ENCODE measurements at regions not wholly inside any gene's neighbourhood (a gene's known extent, or its start where the extent isn't known, plus 50 kb on each side); places are given as distances from the start of the nearest gene placed in this dataset.

DNA sequence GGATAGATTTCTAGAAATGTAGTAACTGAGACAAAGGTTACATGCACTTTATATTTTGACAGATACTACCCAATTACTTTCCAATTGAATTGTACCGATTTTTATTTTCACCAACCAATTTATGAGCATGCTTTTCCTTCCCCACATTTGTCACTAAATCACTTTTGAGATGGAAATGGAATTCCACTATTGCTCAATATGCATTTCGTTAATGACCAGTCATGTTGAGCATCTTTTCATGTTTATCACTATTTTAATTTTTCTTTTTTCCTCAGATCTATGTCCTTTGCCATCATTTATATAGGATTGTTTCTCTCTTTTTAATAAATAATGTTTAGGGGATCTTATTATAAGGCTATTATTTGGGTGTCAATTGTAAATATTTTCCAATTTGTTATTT, 102.8 kb upstream of the SMIM36 start:
- Histone ChIP-seq H3K9ac (ENCODE audit: control insufficient read depth, extremely low read depth, insufficient read depth, low read length) (no peak overlapping the region), H3K4me1 (ENCODE audit: control insufficient read depth, extremely low read depth, insufficient read depth, low read length) (no peaks in the 10 kb centered on the region), H3K79me2 (ENCODE audit: control insufficient read depth, insufficient read depth, low read length) (no peaks in the 10 kb centered on the region), H3K9me1 (ENCODE audit: control insufficient read depth, extremely low read depth, insufficient read depth, low read length) (no peaks in the 10 kb centered on the region), H3K4me2 (ENCODE audit: control insufficient read depth, extremely low read depth, insufficient read depth, low read depth, low read length) (no peak overlapping the region), H2AFZ (ENCODE audit: control insufficient read depth, low read length) (no peak overlapping the region), H3K4me3 (ENCODE audit: control insufficient read depth in 2 of 3, extremely low read depth in 1 of 3, insufficient read depth in 2 of 3, low read depth in 1 of 3, low read length in 3 of 3) (no peak overlapping the region), H3K36me3 (ENCODE audit: control insufficient read depth in 2 of 2, extremely low read depth in 1 of 2, insufficient read depth in 2 of 2, low read length in 2 of 2) (no peaks in the 10 kb centered on the region), H3K27ac (ENCODE audit: control insufficient read depth, insufficient read depth, low read length) (no peak overlapping the region), H3K27me3 (ENCODE audit: control insufficient read depth, extremely low read depth, insufficient read depth, low read length) (no peaks in the 10 kb centered on the region), H3K9me3 (ENCODE audit: control insufficient read depth, low read depth, low read length) (no peaks in the 10 kb centered on the region), H4K20me1 (ENCODE audit: control insufficient read depth, extremely low read depth, insufficient read depth, low read length) (no peaks in the 10 kb centered on the region)
- TF ChIP-seq, protein P1, sequence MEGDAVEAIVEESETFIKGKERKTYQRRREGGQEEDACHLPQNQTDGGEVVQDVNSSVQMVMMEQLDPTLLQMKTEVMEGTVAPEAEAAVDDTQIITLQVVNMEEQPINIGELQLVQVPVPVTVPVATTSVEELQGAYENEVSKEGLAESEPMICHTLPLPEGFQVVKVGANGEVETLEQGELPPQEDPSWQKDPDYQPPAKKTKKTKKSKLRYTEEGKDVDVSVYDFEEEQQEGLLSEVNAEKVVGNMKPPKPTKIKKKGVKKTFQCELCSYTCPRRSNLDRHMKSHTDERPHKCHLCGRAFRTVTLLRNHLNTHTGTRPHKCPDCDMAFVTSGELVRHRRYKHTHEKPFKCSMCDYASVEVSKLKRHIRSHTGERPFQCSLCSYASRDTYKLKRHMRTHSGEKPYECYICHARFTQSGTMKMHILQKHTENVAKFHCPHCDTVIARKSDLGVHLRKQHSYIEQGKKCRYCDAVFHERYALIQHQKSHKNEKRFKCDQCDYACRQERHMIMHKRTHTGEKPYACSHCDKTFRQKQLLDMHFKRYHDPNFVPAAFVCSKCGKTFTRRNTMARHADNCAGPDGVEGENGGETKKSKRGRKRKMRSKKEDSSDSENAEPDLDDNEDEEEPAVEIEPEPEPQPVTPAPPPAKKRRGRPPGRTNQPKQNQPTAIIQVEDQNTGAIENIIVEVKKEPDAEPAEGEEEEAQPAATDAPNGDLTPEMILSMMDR (optimal IDR thresholded peaks at IDR 0.05 in 1 of 3, IDR thresholded peaks at IDR 0.05 in 1 of 3, conservative IDR thresholded peaks at IDR 0.05 in 1 of 3; ENCODE audit: extremely low read depth in 1 of 3, insufficient read depth in 2 of 3, low read length in 3 of 3), result no peak
- no peak for TF ChIP-seq EZH2 (IDR thresholded peaks at IDR 0.05; ENCODE audit: low read length)
- FAIRE-seq (no peak), DNase-seq (ENCODE audit: low read depth, low spot score) (no peak)
- dilution Hi-C loops (cut with MboI; ENCODE audit: extremely low pct_ligation_motif_present, low sequenced_read_pairs), result no loop called here

DNA sequence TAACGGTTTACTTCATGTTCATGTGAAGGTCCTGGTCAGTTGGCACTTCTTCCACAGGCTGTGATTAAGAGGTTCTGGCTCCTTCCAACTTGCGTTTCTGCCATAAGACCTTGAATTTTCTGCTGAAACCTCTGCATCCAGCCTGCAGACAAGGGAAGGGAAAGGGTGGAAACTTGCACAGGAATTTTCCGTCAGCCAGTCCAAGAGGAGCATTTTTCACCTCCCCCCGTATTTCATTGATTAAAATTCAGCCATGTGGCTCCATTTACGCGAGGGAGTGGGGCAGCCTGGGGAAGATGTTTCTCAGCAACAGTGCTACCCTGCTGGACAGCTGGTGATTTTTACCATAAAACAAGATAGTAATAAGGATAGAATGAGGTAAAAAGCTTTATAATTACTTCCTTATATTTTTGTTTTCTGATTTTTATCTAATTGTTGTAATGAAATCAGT, 101.5 kb upstream of the SMIM36 start:
- no peaks in the 10 kb centered on the region for H3K36me3 ChIP-seq (ENCODE audit: control insufficient read depth in 2 of 2, extremely low read depth in 1 of 2, insufficient read depth in 2 of 2, low read length in 2 of 2)
- H3K4me3 ChIP-seq (ENCODE audit: control insufficient read depth in 2 of 3, extremely low read depth in 1 of 3, insufficient read depth in 2 of 3, low read depth in 1 of 3, low read length in 3 of 3), result no peak overlapping the region
- no peaks in the 10 kb centered on the region for H3K27me3 ChIP-seq (ENCODE audit: control insufficient read depth, extremely low read depth, insufficient read depth, low read length)
- H3K4me1 ChIP-seq (ENCODE audit: control insufficient read depth, extremely low read depth, insufficient read depth, low read length), result no peaks in the 10 kb centered on the region
- no peaks in the 10 kb centered on the region for H3K9me3 ChIP-seq (ENCODE audit: control insufficient read depth, low read depth, low read length)
- H3K9me1 ChIP-seq (ENCODE audit: control insufficient read depth, extremely low read depth, insufficient read depth, low read length), result no peaks in the 10 kb centered on the region
- dilution Hi-C loops (cut with MboI; ENCODE audit: extremely low pct_ligation_motif_present, low sequenced_read_pairs), result no loop called here
- H4K20me1 ChIP-seq (ENCODE audit: control insufficient read depth, extremely low read depth, insufficient read depth, low read length), result no peaks in the 10 kb centered on the region
- no peaks in the 10 kb centered on the region for H3K79me2 ChIP-seq (ENCODE audit: control insufficient read depth, insufficient read depth, low read length)
- FAIRE-seq (no peak), DNase-seq (ENCODE audit: low read depth, low spot score) (no peak)
- H3K4me2 ChIP-seq (ENCODE audit: control insufficient read depth, extremely low read depth, insufficient read depth, low read depth, low read length), result no peak overlapping the region
- no peak for TF ChIP-seq EZH2 (IDR thresholded peaks at IDR 0.05; ENCODE audit: low read length)
- TF ChIP-seq, protein P1 (optimal IDR thresholded peaks at IDR 0.05 in 1 of 3, IDR thresholded peaks at IDR 0.05 in 1 of 3, conservative IDR thresholded peaks at IDR 0.05 in 1 of 3; ENCODE audit: extremely low read depth in 1 of 3, insufficient read depth in 2 of 3, low read length in 3 of 3), result no peak
- H2AFZ ChIP-seq (ENCODE audit: control insufficient read depth, low read length), result no peak overlapping the region
- H3K27ac ChIP-seq (ENCODE audit: control insufficient read depth, insufficient read depth, low read length), result no peak overlapping the region
- no peak overlapping the region for H3K9ac ChIP-seq (ENCODE audit: control insufficient read depth, extremely low read depth, insufficient read depth, low read length)

All from keratinocyte (primary cell).